Dedifferentiated amniotic fluid mesenchymal stem cell (primary cell): ENCODE measurements at regions not wholly inside any gene's neighbourhood (a gene's known extent, or its start where the extent isn't known, plus 50 kb on each side); places are given as distances from the start of the nearest gene placed in this dataset.

Source experiments
- DNase-seq: peaks from one replicate; pipeline ENCODE4 v3.0.0-alpha.2; 2016; ENCODE audit errors: extremely low spot score

DNA sequence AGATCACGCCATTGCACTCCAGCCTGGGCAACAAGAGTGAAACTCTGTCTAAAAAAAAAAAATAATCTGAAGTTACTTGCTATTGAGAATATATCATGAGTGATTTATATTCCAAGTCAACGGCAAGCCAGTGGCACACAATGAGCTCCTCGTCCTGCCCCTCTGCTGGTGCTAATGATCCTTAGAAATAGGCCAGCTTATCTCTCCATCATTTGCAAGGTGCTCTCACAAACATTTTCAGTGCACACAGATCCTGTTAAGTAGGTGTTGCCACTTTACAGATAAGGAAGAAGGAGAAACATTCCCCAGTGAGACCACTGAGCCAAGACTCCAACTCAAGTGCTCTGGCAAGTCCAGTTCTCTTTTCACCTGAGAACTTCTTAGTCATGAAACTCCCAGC lies 91.3 kb upstream of the GPR45 start:
- no peak for DNase-seq

DNA sequence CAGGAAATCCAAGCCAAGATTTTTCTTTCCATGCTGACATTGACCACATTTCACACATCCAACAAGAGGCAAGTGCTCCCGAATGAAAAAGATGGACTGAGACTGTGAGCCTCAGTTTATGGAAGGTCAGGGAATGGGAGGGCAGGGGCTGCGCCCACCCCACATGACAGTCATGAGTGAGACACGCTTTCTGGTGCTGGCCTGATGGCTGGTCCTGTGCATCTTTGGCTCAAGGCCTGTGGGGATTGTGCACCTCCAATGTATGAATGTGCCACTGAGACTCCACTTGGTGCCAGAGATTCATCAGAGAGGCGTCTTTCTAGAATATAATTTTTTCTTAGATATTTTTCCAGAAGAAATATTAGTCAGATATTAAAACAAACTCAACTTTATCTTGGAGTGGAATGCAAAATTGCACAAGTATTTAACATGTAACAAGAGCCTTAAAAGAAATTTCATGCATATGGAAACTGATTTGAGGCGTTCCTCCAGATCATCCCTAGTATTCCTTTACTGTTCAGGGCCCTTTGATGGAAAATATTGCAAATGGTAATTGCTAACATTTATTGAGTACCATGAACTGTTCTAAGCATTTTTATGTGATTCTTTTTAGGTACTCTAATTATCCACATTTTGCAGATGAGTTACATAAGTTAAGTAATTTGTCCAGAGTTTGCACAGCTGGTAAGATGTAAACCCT lies 87.3 kb upstream of the GPR45 start:
- no peak for DNase-seq

GRCh38 chr2:105156166-105156565 lies 85.4 kb upstream of the GPR45 start:
- no peak for DNase-seq

DNA sequence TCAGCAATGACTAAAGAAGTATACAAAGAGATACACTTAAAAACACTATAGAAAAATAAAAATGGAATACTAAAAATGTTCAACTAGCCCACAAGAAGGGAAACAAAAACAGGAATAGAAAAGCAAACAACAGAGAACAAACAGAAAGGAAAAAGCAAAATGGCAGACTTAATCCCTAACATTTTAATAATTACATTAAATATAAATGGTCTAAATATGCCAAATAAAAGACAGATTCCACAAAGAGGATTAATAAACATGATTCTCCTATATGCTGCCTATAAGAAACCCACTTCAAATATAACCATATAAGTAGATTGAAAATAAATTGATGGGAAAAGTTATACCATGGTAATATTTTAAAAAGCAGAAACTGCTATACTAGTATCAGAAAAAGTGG lies 83.5 kb upstream of the GPR45 start:
- DNase-seq = no peak

- DNase-seq = no peak
Observed at GRCh38 chr2:105166688-105167087, 74.9 kb upstream of the GPR45 start.

GRCh38 chr2:105168543-105168942 lies 73.0 kb upstream of the GPR45 start:
- DNase-seq = no peak

- DNase-seq = no peak
Observed at GRCh38 chr2:105175231-105175630, 66.3 kb upstream of the GPR45 start.

GRCh38 chr2:105176429-105176828 lies 65.1 kb upstream of the GPR45 start:
- DNase-seq = no peak

DNA sequence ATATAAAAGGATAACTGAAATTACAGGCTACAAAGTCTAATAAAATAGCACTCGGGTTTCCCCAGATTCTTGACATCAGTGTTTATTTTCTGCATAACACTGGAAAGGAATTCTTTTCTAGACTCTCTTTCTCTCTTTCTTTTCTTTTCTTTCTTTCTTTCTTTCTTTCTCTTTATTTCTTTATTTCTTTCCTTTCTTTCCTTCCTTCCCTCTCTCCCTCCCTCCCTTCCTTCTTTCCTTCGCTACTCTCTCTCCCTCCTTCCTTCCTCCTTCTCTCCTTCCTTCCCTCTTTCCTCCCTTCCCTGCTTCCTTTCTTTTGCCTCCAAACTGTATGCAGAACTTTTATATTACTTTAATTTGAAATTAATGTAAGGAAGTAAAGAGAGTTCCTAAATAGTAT lies 64.5 kb upstream of the GPR45 start:
- DNase-seq = no peak

GRCh38 chr2:105177536-105178254 lies 63.8 kb upstream of the GPR45 start:
- no peak for DNase-seq

GRCh38 chr2:105179469-105180372 lies 61.8 kb upstream of the GPR45 start:
- DNase-seq = peak; percentile 17

DNA sequence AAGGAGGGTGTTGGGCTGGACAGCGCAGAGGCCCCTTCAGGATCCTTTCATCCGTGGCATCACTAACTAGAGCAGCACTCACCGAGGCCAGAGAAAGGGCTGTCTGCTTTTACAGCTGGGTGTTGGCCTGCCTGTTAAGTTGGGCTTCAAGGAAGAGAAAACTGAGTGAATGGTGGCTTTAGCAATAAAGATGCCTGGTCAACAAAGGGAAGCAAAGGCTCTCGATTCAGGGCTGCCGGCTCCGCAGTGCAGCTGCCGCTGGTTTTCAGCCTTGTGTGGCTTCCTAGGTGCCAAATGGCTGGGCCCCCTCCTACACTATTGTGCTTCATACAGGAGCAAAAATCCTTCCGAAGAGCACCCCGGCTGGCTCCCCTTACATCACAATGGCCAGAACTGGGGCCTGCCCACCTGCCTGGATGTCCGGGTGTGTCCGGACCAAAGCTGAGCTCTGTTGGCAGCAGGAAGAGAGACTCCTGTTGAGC lies 61.0 kb upstream of the GPR45 start:
- DNase-seq = no peak

- DNase-seq = no peak
Observed at GRCh38 chr2:105181282-105181681, 60.3 kb upstream of the GPR45 start.

- DNase-seq = no peak
Observed at GRCh38 chr2:105183555-105184323, 57.8 kb upstream of the GPR45 start.

DNA sequence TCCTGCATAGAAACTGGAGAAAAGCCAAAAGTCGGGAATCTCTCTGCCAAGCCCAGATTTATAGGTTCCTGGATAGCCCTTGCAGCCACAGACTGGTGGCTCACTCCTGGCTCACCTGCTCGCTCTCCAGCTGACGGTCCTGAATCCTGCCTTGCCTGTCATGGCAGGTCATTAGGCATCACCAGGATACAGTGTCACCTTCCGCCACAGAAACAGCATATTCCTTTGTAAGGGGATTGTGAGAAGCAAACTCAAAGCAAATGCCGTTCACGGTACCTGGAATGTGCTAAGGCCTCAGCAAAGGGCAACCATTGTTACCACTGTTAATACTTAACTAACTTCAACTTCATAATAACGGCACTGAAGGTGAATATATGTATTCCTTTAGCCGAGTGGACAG lies 57.1 kb upstream of the GPR45 start:
- DNase-seq = no peak

DNA sequence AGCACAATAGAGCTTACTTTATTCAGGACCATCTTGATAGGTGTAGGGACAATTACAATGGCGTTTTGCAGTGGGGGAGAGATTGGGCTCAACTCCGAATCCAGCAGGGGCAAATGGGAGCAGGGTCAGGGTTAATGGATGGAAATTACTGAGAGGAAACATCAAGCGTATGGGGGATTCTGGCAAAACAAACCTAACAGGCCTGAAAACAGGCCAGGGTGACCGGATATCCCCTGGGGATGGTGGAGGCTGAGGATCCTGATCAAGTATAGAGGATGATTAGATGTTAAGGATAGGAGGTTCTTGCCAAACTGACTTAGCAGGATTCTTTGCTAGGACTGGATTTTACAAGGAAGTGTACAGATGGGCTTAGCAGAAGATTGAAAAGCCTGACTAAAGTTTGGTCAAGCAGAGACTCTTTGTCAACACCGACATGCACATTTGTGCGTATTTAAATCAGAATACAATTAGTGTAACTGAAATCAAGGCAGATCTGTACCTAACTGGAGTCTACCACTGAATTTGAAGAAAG lies 54.5 kb upstream of the GPR45 start:
- no peak for DNase-seq

DNA sequence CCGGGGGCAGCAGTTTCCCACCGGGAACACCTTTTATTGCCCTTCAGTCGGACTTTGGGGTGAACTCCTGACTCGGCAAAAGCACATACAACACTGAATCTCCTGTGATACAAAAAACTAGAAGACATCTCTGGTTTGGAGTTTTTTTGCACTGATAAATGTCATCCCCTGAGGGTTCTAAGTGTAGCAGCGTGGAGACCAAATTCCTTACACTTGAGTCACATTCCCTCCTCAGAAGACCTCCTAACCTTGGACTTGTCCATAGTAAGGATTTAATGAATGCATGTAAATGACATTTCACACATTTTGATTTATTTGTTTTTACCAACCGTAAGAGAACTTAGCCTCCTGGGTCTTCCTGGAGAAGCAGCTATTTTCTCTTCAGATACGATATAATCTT lies 54.0 kb upstream of the GPR45 start:
- DNase-seq = no peak

DNA sequence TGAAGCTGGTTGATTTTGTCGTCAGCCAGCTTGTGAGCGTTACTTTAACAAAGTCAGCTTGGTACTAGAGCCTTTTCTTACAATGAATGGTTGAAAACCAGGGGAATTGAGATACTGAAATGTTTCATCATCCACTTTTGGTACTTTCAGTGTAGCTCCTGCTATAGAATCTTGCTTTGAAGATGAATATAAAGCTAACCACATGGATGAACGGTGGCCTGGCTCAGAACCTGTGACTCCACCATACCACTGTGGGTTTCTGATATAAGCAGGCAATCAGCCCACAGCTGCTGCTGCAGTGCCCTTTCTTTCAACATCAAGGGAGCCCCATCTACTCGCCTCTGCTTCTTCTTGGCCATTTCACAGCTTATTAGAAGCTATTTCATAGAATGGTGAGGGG lies 53.2 kb upstream of the GPR45 start:
- no peak for DNase-seq
